ENCODE measurements at regions not wholly inside any gene's neighbourhood (a gene's known extent, or its start where the extent isn't known, plus 50 kb on each side); places are given as distances from the start of the nearest gene placed in this dataset.
A peak's percentile ranks its signal among the peaks of the same experiment; 100 is the strongest.

- no peaks in the 10 kb centered on the region for H3K36me3 ChIP-seq (replicated peaks; ENCODE audit: low read depth, low read length)
- H2AFZ ChIP-seq (ENCODE audit: low read depth, low read length): no peak overlapping the region
- H3K9ac ChIP-seq (ENCODE audit: low read length): no peak overlapping the region
- H3K27me3 ChIP-seq (ENCODE audit: low read depth, low read length): no peaks in the 10 kb centered on the region
- no peak for TF ChIP-seq EZH2phosphoT487 (IDR thresholded peaks at IDR 0.05; ENCODE audit: low read depth)
- TF ChIP-seq, protein P1, sequence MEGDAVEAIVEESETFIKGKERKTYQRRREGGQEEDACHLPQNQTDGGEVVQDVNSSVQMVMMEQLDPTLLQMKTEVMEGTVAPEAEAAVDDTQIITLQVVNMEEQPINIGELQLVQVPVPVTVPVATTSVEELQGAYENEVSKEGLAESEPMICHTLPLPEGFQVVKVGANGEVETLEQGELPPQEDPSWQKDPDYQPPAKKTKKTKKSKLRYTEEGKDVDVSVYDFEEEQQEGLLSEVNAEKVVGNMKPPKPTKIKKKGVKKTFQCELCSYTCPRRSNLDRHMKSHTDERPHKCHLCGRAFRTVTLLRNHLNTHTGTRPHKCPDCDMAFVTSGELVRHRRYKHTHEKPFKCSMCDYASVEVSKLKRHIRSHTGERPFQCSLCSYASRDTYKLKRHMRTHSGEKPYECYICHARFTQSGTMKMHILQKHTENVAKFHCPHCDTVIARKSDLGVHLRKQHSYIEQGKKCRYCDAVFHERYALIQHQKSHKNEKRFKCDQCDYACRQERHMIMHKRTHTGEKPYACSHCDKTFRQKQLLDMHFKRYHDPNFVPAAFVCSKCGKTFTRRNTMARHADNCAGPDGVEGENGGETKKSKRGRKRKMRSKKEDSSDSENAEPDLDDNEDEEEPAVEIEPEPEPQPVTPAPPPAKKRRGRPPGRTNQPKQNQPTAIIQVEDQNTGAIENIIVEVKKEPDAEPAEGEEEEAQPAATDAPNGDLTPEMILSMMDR (IDR thresholded peaks at IDR 0.05; ENCODE audit: low read depth, low read length): no peak
- H3K27ac ChIP-seq (ENCODE audit: low read length): no peak overlapping the region
- H3K9me3 ChIP-seq (ENCODE audit: insufficient read depth, low read length): no peaks in the 10 kb centered on the region
- H3K4me1 ChIP-seq (ENCODE audit: low read length): no peaks in the 10 kb centered on the region
- no peaks in the 10 kb centered on the region for H3K79me2 ChIP-seq (ENCODE audit: low read length)
- H3K4me3 ChIP-seq (ENCODE audit: low read length): no peak overlapping the region
- no peaks in the 10 kb centered on the region for H4K20me1 ChIP-seq (ENCODE audit: insufficient read depth, low read length)
- H3K4me2 ChIP-seq (ENCODE audit: low read length): no peak overlapping the region
Observed at GRCh38 chr3:165553371-165553770, 283.9 kb downstream of the BCHE start.

- Histone ChIP-seq H3K9me3 (ENCODE audit: insufficient read depth, low read length) (no peaks in the 10 kb centered on the region), H3K27me3 (ENCODE audit: low read depth, low read length) (no peaks in the 10 kb centered on the region), H3K27ac (ENCODE audit: low read length) (no peak overlapping the region), H3K4me1 (ENCODE audit: low read length) (no peaks in the 10 kb centered on the region), H2AFZ (ENCODE audit: low read depth, low read length) (peak overlapping the region; percentile 85; the same call in 1 of the 2 replicates), H3K36me3 (replicated peaks; ENCODE audit: low read depth, low read length) (no peaks in the 10 kb centered on the region), H3K4me2 (ENCODE audit: low read length) (peak overlapping the region; percentile 41), H4K20me1 (ENCODE audit: insufficient read depth, low read length) (no peaks in the 10 kb centered on the region), H3K4me3 (ENCODE audit: low read length) (0 out of 2 replicates have a peak overlapping the region, but pooled peaks have one; percentile 26), H3K79me2 (ENCODE audit: low read length) (no peaks in the 10 kb centered on the region), H3K9ac (ENCODE audit: low read length) (no peak overlapping the region)
- TF ChIP-seq, protein P1 (IDR thresholded peaks at IDR 0.05; ENCODE audit: low read depth, low read length): no peak
- no peak for TF ChIP-seq EZH2phosphoT487 (IDR thresholded peaks at IDR 0.05; ENCODE audit: low read depth)
Observed at GRCh38 chr3:165549665-165550064, 287.6 kb downstream of the BCHE start.

DNA sequence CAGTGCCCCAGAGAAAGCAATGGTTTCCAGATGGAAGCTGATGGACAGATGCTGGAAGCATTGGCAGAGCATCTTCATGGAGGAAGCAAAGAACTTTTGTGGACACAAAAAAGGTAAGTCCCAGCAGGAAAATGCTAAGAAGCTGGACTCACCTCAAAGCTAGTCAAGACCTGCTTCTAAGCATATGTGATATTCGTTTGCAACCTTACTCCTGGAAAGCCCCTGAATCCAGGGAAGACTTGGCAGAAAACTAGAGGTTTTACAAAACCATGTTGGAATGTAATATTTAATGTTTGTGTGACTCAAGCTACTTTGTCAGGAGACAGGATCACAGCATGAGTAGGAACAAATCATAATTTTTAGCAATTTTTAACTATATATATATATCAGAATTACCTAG is 288.2 kb downstream of the BCHE start:
- no peaks in the 10 kb centered on the region for H3K36me3 ChIP-seq (replicated peaks; ENCODE audit: low read depth, low read length)
- H4K20me1 ChIP-seq (ENCODE audit: insufficient read depth, low read length): no peaks in the 10 kb centered on the region
- H3K9ac ChIP-seq (ENCODE audit: low read length): no peak overlapping the region
- no peaks in the 10 kb centered on the region for H3K79me2 ChIP-seq (ENCODE audit: low read length)
- no peaks in the 10 kb centered on the region for H3K9me3 ChIP-seq (ENCODE audit: insufficient read depth, low read length)
- no peak for TF ChIP-seq EZH2phosphoT487 (IDR thresholded peaks at IDR 0.05; ENCODE audit: low read depth)
- TF ChIP-seq, protein P1 (IDR thresholded peaks at IDR 0.05; ENCODE audit: low read depth, low read length): no peak
- no peaks in the 10 kb centered on the region for H3K27me3 ChIP-seq (ENCODE audit: low read depth, low read length)
- no peaks in the 10 kb centered on the region for H3K4me1 ChIP-seq (ENCODE audit: low read length)
- no peak overlapping the region for H3K4me2 ChIP-seq (ENCODE audit: low read length)
- no peak overlapping the region for H3K27ac ChIP-seq (ENCODE audit: low read length)
- H3K4me3 ChIP-seq (ENCODE audit: low read length): no peak overlapping the region
- no peak overlapping the region for H2AFZ ChIP-seq (ENCODE audit: low read depth, low read length)

GRCh38 chr3:165545059-165545458 is 292.2 kb downstream of the BCHE start:
- H3K27me3 ChIP-seq (ENCODE audit: low read depth, low read length): no peaks in the 10 kb centered on the region
- H3K9ac ChIP-seq (ENCODE audit: low read length): no peak overlapping the region
- no peaks in the 10 kb centered on the region for H3K36me3 ChIP-seq (replicated peaks; ENCODE audit: low read depth, low read length)
- no peak overlapping the region for H3K4me3 ChIP-seq (ENCODE audit: low read length)
- H3K4me1 ChIP-seq (ENCODE audit: low read length): no peaks in the 10 kb centered on the region
- no peak overlapping the region for H3K27ac ChIP-seq (ENCODE audit: low read length)
- no peaks in the 10 kb centered on the region for H3K79me2 ChIP-seq (ENCODE audit: low read length)
- no peaks in the 10 kb centered on the region for H4K20me1 ChIP-seq (ENCODE audit: insufficient read depth, low read length)
- TF ChIP-seq EZH2phosphoT487 (IDR thresholded peaks at IDR 0.05; ENCODE audit: low read depth): no peak
- TF ChIP-seq, protein P1 (IDR thresholded peaks at IDR 0.05; ENCODE audit: low read depth, low read length): no peak
- no peak overlapping the region for H3K4me2 ChIP-seq (ENCODE audit: low read length)
- H3K9me3 ChIP-seq (ENCODE audit: insufficient read depth, low read length): no peaks in the 10 kb centered on the region
- no peak overlapping the region for H2AFZ ChIP-seq (ENCODE audit: low read depth, low read length)

Data from OCI-LY3 (cell line).